ENCODE measurements at regions not wholly inside any gene's neighbourhood (a gene's known extent, or its start where the extent isn't known, plus 50 kb on each side); places are given as distances from the start of the nearest gene placed in this dataset.
"Not testable (repeated sequence)": the region's sequence is repeated elsewhere in the genome, so short reads cannot be mapped to it uniquely, and the experiment has no call there.

- DNase-seq (ENCODE audit: low read depth) = no peak
Measured at GRCh38 chr5:157959370-157959769, 100.4 kb upstream of the CLINT1 start.

GRCh38 chr5:157956271-157956885 lies 97.4 kb upstream of the CLINT1 start:
- no peak for DNase-seq (ENCODE audit: low read depth)

GRCh38 chr5:157955541-157956172 lies 96.7 kb upstream of the CLINT1 start:
- no peak for DNase-seq (ENCODE audit: low read depth)

GRCh38 chr5:157952374-157952685 lies 93.4 kb upstream of the CLINT1 start:
- no peak for DNase-seq (ENCODE audit: low read depth)

GRCh38 chr5:157951673-157952373 lies 92.9 kb upstream of the CLINT1 start:
- no peak for DNase-seq (ENCODE audit: low read depth)

GRCh38 chr5:157949520-157949919 lies 90.6 kb upstream of the CLINT1 start:
- no peak for DNase-seq (ENCODE audit: low read depth)

- peak; percentile 96 for DNase-seq (ENCODE audit: low read depth)
Measured at GRCh38 chr5:157948738-157949410, 89.9 kb upstream of the CLINT1 start.

GRCh38 chr5:157947156-157947555 lies 88.2 kb upstream of the CLINT1 start:
- DNase-seq (ENCODE audit: low read depth) = no peak

GRCh38 chr5:157945822-157946221 lies 86.9 kb upstream of the CLINT1 start:
- DNase-seq (ENCODE audit: low read depth) = not testable (repeated sequence)

- DNase-seq (ENCODE audit: low read depth) = no peak
Measured at GRCh38 chr5:157944938-157945337, 86.0 kb upstream of the CLINT1 start.

GRCh38 chr5:157944077-157944633 lies 85.2 kb upstream of the CLINT1 start:
- DNase-seq (ENCODE audit: low read depth) = no peak

GRCh38 chr5:157942595-157942994 lies 83.7 kb upstream of the CLINT1 start:
- DNase-seq (ENCODE audit: low read depth) = no peak

- no peak for DNase-seq (ENCODE audit: low read depth)
Measured at GRCh38 chr5:157941616-157942015, 82.7 kb upstream of the CLINT1 start.

GRCh38 chr5:157938101-157938500 lies 79.2 kb upstream of the CLINT1 start:
- not testable (repeated sequence) for DNase-seq (ENCODE audit: low read depth)

GRCh38 chr5:157936776-157937501 lies 78.0 kb upstream of the CLINT1 start:
- not testable (repeated sequence) for DNase-seq (ENCODE audit: low read depth)

- DNase-seq (ENCODE audit: low read depth) = no peak
Measured at GRCh38 chr5:157934600-157934999, 75.7 kb upstream of the CLINT1 start.

- DNase-seq (ENCODE audit: low read depth) = no peak
Measured at GRCh38 chr5:157933005-157933404, 74.1 kb upstream of the CLINT1 start.

- DNase-seq (ENCODE audit: low read depth) = no peak
Measured at GRCh38 chr5:157930710-157931109, 71.8 kb upstream of the CLINT1 start.

GRCh38 chr5:157926977-157927376 lies 68.0 kb upstream of the CLINT1 start:
- DNase-seq (ENCODE audit: low read depth) = no peak

- no peak for DNase-seq (ENCODE audit: low read depth)
Measured at GRCh38 chr5:157925786-157926671, 67.1 kb upstream of the CLINT1 start.

All from myocyte (in vitro differentiated cells).